Keratinocyte (primary cell): ENCODE measurements at regions not wholly inside any gene's neighbourhood (a gene's known extent, or its start where the extent isn't known, plus 50 kb on each side); places are given as distances from the start of the nearest gene placed in this dataset.

Experiments used
- EZH2 ChIP-seq: IDR thresholded peaks from one replicate; pipeline ENCODE4 v1.6.1; 2012; ENCODE audit warnings: inconsistent platforms, mild to moderate bottlenecking, low read length, moderate library complexity
- TF ChIP-seq, protein P1 (sequence below), 3 experiments: IDR thresholded peaks in 1 of 3; conservative IDR thresholded peaks in 1 of 3; optimal IDR thresholded peaks in 1 of 3; 2 replicates in 2 of 3; 3 replicates in 1 of 3; pipeline versions ENCODE3 to v1.5.1; 2011; ENCODE audit warnings: low read length in 3 of 3, mild to moderate bottlenecking in 3 of 3, moderate library complexity in 2 of 3, control low read depth in 1 of 3, inconsistent platforms in 1 of 3; ENCODE audit not compliant: insufficient read depth in 2 of 3; ENCODE audit errors: extremely low read depth in 1 of 3

DNA sequence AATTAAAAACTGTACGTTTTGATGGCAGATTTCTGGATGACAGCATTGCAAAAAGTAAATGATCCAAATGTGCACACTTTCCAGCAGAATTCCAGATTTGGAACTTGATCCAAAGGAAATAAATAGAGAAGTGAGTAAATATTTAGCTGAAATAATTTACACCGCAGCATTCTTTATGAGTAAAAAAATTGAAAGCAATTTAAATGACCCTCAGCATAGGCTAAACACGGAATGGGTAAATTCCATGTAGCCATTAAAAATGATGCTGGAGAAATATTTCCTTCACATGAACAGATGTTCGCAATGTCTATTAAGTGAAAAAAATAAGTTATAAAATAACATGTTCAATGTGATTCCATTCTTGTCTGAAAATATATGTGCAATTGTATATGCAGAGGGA lies 424.8 kb downstream of the HS3ST3B1 start:
- TF ChIP-seq, protein P1, sequence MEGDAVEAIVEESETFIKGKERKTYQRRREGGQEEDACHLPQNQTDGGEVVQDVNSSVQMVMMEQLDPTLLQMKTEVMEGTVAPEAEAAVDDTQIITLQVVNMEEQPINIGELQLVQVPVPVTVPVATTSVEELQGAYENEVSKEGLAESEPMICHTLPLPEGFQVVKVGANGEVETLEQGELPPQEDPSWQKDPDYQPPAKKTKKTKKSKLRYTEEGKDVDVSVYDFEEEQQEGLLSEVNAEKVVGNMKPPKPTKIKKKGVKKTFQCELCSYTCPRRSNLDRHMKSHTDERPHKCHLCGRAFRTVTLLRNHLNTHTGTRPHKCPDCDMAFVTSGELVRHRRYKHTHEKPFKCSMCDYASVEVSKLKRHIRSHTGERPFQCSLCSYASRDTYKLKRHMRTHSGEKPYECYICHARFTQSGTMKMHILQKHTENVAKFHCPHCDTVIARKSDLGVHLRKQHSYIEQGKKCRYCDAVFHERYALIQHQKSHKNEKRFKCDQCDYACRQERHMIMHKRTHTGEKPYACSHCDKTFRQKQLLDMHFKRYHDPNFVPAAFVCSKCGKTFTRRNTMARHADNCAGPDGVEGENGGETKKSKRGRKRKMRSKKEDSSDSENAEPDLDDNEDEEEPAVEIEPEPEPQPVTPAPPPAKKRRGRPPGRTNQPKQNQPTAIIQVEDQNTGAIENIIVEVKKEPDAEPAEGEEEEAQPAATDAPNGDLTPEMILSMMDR (optimal IDR thresholded peaks at IDR 0.05 in 1 of 3, IDR thresholded peaks at IDR 0.05 in 1 of 3, conservative IDR thresholded peaks at IDR 0.05 in 1 of 3; ENCODE audit: extremely low read depth in 1 of 3, insufficient read depth in 2 of 3, low read length in 3 of 3), result no peak
- TF ChIP-seq EZH2, result no peak
